GM12873 (cell line): ENCODE measurements at regions not wholly inside any gene's neighbourhood (a gene's known extent, or its start where the extent isn't known, plus 50 kb on each side); places are given as distances from the start of the nearest gene placed in this dataset.

Source experiments
- TF ChIP-seq, protein P1 (sequence below): IDR thresholded peaks from 2 replicates; pipeline ENCODE4 v1.5.1; 2012; ENCODE audit warnings: low read depth, mild to moderate bottlenecking, moderate library complexity, low read length, control low read depth; ENCODE audit not compliant: insufficient read depth; ENCODE audit errors: missing control alignments

DNA sequence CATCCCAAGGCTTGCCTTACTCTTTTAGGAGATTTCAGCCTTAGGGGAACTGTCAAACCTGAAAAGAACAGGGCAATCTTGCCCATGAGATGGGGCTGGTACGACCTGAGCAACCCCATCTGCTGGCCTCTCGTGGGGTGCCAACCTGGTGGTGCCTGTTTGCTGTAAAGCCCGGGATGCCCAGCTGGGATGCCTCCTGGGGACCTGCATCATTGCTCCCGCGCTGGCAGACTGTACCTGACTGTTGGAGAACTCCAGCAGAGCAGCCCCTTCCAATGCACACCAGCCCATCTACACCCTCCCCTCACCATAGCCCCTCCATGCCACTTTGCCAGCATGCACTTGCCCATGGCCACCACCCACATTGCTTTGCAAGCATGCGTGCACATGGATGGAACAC lies 335.7 kb downstream of the RPS29 start:
- TF ChIP-seq, protein P1, sequence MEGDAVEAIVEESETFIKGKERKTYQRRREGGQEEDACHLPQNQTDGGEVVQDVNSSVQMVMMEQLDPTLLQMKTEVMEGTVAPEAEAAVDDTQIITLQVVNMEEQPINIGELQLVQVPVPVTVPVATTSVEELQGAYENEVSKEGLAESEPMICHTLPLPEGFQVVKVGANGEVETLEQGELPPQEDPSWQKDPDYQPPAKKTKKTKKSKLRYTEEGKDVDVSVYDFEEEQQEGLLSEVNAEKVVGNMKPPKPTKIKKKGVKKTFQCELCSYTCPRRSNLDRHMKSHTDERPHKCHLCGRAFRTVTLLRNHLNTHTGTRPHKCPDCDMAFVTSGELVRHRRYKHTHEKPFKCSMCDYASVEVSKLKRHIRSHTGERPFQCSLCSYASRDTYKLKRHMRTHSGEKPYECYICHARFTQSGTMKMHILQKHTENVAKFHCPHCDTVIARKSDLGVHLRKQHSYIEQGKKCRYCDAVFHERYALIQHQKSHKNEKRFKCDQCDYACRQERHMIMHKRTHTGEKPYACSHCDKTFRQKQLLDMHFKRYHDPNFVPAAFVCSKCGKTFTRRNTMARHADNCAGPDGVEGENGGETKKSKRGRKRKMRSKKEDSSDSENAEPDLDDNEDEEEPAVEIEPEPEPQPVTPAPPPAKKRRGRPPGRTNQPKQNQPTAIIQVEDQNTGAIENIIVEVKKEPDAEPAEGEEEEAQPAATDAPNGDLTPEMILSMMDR: no peak

DNA sequence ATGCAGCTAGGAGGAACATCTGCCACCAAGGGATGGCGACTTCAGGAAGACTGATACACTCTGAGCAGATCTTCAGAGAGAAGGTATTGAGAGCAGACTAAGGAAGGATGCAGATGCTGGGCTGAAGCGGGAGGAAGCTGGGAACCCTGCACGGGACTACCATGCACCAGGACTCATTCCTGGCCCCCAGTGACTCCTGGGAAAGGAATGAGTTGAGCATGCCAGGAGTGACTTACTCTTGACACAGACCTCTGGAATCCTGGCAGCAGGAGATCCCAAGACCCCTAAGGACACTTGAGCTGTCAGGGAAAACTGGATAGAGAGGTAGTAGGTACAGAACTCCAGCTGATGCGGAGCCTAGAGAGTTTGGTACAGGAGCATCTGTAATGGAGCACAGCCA lies 336.1 kb downstream of the RPS29 start:
- TF ChIP-seq, protein P1: no peak

DNA sequence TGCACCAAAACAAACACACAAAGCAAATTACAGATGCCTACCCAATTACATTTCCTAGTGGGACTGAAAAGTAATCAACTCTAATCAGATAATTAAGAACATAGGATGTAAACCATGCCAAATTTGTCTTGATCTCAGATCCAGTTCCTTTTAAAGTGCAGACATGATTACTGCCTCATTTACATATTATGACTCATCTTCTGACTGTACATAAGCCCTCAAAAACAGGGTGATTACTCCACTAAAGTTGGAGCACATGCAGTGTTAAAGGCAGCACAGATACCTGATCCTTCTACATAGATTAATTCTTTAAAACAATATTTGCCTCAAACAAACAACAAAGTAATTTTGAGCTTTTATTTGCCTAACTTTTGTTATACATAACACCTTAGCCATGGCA lies 337.2 kb downstream of the RPS29 start:
- TF ChIP-seq, protein P1: no peak

DNA sequence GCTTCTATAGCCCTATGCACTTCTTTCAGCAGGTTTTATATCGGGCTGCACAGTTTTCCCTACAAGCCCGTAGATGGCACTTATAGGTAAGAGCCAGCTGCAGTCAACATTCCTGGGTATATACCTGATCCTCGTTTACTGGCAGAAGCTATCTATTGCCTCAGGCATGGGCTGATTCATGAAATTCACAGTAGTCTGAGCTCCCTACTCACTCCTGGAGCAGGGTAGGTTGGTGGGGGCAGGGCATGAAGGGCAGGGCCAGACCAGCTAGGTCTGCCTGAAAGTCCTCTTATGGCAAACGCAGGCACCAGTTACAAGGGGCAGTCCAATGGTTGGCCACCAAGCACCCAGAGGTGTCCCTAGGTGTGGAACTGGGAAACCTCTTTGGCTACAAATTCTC lies 345.8 kb downstream of the RPS29 start:
- TF ChIP-seq, protein P1: no peak

DNA sequence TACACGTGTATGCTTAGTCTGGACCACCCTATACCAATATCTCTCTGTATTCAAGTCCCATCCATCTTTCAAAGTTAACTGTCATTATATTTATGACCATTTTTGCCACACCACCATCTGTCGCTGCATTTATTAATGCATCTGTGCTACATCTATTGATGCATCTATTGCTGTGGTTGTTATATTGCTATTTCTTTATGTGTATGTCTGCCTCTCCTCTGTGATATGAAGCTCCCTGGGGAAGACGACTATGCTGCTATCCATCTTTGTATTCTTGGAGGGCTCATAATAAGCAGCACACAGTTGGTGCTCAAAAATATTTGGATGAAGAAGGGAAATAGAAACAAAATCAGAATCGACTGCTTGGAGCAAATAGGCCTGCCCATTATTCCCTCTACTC lies 357.6 kb downstream of the RPS29 start:
- TF ChIP-seq, protein P1: no peak

DNA sequence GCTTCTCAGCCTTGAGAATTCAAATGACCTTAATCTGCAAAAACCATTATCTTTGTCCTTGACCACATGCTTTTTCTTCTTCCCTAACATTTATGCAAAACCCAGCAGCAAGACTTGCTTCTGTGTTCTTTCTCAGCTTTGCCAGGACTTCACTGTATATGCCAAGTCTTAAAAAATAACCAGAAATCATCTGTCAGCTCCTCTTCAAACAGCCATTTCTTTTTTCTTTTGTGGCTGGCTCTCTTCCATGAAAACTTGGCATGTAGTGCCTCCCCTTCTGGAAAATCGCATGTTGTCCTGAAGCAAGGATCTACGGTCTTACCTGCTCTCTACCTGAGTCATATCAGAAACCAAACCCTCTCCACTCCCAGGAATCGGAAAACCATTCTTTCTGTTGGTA lies 364.9 kb downstream of the RPS29 start:
- TF ChIP-seq, protein P1: no peak

DNA sequence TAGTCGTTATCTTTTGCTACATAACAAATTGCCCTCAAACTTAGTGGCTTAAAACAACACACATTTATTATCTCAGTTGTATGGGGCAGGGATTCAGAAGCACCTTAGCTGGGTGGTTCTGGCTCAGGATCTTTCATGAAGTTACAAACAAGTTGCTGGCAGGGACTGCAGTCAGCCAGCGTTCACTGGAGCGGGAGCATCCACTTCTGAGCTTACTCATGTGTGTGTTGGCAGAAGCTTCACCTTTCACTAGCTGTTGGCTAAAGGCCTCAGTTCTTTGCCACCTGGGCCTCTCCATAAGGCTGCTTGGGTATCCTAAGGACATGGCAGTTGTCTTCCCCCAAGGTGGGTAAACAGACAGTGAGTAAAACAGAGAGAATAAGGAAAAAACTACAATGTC lies 365.7 kb downstream of the RPS29 start:
- TF ChIP-seq, protein P1: no peak
